ENCODE measurements at regions not wholly inside any gene's neighbourhood (a gene's known extent, or its start where the extent isn't known, plus 50 kb on each side); places are given as distances from the start of the nearest gene placed in this dataset.

GRCh38 chr7:16084370-16084769 lies 337.0 kb downstream of the CRPPA start:
- DNase-seq (no peak), FAIRE-seq (no peak)
- no peaks in the 10 kb centered on the region for H3K9me3 ChIP-seq (ENCODE audit: control insufficient read depth in 2 of 3, insufficient read depth in 1 of 3, low read length in 3 of 3)
- intact Hi-C loops (cut with DNase I), result no loop called here
- H3K27me3 ChIP-seq (ENCODE audit: control insufficient read depth, insufficient read depth, low read length), result no peaks in the 10 kb centered on the region
- no peak overlapping the region for H3K9ac ChIP-seq (ENCODE audit: low read length in 3 of 3)
- no peaks in the 10 kb centered on the region for H3K4me1 ChIP-seq (ENCODE audit: control insufficient read depth in 2 of 3, insufficient read depth in 2 of 3, low read depth in 1 of 3, low read length in 3 of 3)
- no peak overlapping the region for H3K4me3 ChIP-seq (ENCODE audit: low read length in 3 of 3)
- H3K27ac ChIP-seq (ENCODE audit: low read depth in 2 of 2, low read length in 2 of 2), result no peak overlapping the region
- no peak for TF ChIP-seq CTCF (IDR thresholded peaks at IDR 0.05; ENCODE audit: borderline replicate concordance, extremely low read depth, insufficient read depth)
- H3K36me3 ChIP-seq (ENCODE audit: control insufficient read depth in 2 of 3, insufficient read depth in 3 of 3, low read length in 3 of 3), result no peaks in the 10 kb centered on the region

GRCh38 chr7:16083931-16084330 lies 337.4 kb downstream of the CRPPA start:
- intact Hi-C loops (cut with DNase I), result no loop called here
- Histone ChIP-seq H3K36me3 (ENCODE audit: control insufficient read depth in 2 of 3, insufficient read depth in 3 of 3, low read length in 3 of 3) (no peaks in the 10 kb centered on the region), H3K9ac (ENCODE audit: low read length in 3 of 3) (no peak overlapping the region), H3K4me3 (ENCODE audit: low read length in 3 of 3) (no peak overlapping the region), H3K27ac (ENCODE audit: low read depth in 2 of 2, low read length in 2 of 2) (no peak overlapping the region), H3K9me3 (ENCODE audit: control insufficient read depth in 2 of 3, insufficient read depth in 1 of 3, low read length in 3 of 3) (no peaks in the 10 kb centered on the region), H3K27me3 (ENCODE audit: control insufficient read depth, insufficient read depth, low read length) (no peaks in the 10 kb centered on the region), H3K4me1 (ENCODE audit: control insufficient read depth in 2 of 3, insufficient read depth in 2 of 3, low read depth in 1 of 3, low read length in 3 of 3) (no peaks in the 10 kb centered on the region)
- FAIRE-seq (no peak), DNase-seq (peak in 1 of 5 donors; percentile 42)
- no peak for TF ChIP-seq CTCF (IDR thresholded peaks at IDR 0.05; ENCODE audit: borderline replicate concordance, extremely low read depth, insufficient read depth)

- Histone ChIP-seq H3K9ac (ENCODE audit: low read length in 3 of 3) (no peak overlapping the region), H3K9me3 (ENCODE audit: control insufficient read depth in 2 of 3, insufficient read depth in 1 of 3, low read length in 3 of 3) (no peaks in the 10 kb centered on the region), H3K27ac (ENCODE audit: low read depth in 2 of 2, low read length in 2 of 2) (no peak overlapping the region), H3K36me3 (ENCODE audit: control insufficient read depth in 2 of 3, insufficient read depth in 3 of 3, low read length in 3 of 3) (no peaks in the 10 kb centered on the region), H3K27me3 (ENCODE audit: control insufficient read depth, insufficient read depth, low read length) (no peaks in the 10 kb centered on the region), H3K4me3 (ENCODE audit: low read length in 3 of 3) (no peak overlapping the region), H3K4me1 (ENCODE audit: control insufficient read depth in 2 of 3, insufficient read depth in 2 of 3, low read depth in 1 of 3, low read length in 3 of 3) (no peaks in the 10 kb centered on the region)
- TF ChIP-seq CTCF (IDR thresholded peaks at IDR 0.05; ENCODE audit: borderline replicate concordance, extremely low read depth, insufficient read depth), result no peak
- FAIRE-seq (no peak), DNase-seq (no peak)
- intact Hi-C loops (cut with DNase I), result no loop called here
These were observed 341.2 kb downstream of the CRPPA start for GRCh38 chr7:16080131-16080530.

GRCh38 chr7:16079723-16080122 lies 341.6 kb downstream of the CRPPA start:
- H3K9me3 ChIP-seq (ENCODE audit: control insufficient read depth in 2 of 3, insufficient read depth in 1 of 3, low read length in 3 of 3), result no peaks in the 10 kb centered on the region

More at GRCh38 chr7:16079723-16080122, 341.6 kb downstream of the CRPPA start:
- Histone ChIP-seq H3K27me3 (ENCODE audit: control insufficient read depth, insufficient read depth, low read length) (no peaks in the 10 kb centered on the region), H3K4me1 (ENCODE audit: control insufficient read depth in 2 of 3, insufficient read depth in 2 of 3, low read depth in 1 of 3, low read length in 3 of 3) (no peaks in the 10 kb centered on the region), H3K4me3 (ENCODE audit: low read length in 3 of 3) (no peak overlapping the region), H3K9ac (ENCODE audit: low read length in 3 of 3) (no peak overlapping the region), H3K36me3 (ENCODE audit: control insufficient read depth in 2 of 3, insufficient read depth in 3 of 3, low read length in 3 of 3) (no peaks in the 10 kb centered on the region), H3K27ac (ENCODE audit: low read depth in 2 of 2, low read length in 2 of 2) (no peak overlapping the region)
- FAIRE-seq, result no peak
- DNase-seq, result no peak
- no peak for TF ChIP-seq CTCF (IDR thresholded peaks at IDR 0.05; ENCODE audit: borderline replicate concordance, extremely low read depth, insufficient read depth)
- intact Hi-C loops (cut with DNase I), result loop anchor here (5.0 to 10.0 kb wide), 2 partner anchors 488 to 765 kb away; no protein-coding TSS in a partner anchor

Data from kidney (tissue), 13 donors.